ENCODE measurements at regions not wholly inside any gene's neighbourhood (a gene's known extent, or its start where the extent isn't known, plus 50 kb on each side); places are given as distances from the start of the nearest gene placed in this dataset.

DNA sequence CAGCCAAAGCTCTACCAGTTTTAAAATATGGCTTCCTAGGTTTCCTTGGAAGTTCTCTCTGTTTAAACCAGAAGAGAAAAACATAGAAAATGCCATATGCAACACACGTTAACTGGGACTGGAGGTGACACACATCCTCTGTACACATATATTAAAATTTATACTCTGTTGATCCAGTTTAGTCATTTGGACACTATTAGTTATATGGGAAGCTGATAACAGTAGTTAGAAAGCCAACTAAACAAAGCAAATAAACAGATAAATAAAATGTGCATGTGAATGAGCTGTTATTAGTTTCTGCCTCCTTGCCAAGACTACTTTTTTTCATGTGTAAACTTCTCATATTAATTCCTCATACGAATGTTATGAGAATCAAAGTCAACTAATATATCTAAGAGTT is 1249.2 kb upstream of the CDH6 start:
- TF ChIP-seq POLR2AphosphoS5 (IDR thresholded peaks at IDR 0.05; ENCODE audit: insufficient read depth, low read depth, low read length) (no peak), POLR2A (IDR thresholded peaks at IDR 0.05; ENCODE audit: low read depth, low read length) (no peak), GATA2 (IDR thresholded peaks at IDR 0.05; ENCODE audit: insufficient read depth, insufficient read length, low read depth, low read length) (no peak), JUN (IDR thresholded peaks at IDR 0.05; ENCODE audit: borderline replicate concordance, insufficient read depth, insufficient read length, low read depth) (no peak), EZH2 (IDR thresholded peaks at IDR 0.05; ENCODE audit: borderline replicate concordance, low read depth, low read length, severe bottlenecking) (no peak), MYC (IDR thresholded peaks at IDR 0.05; ENCODE audit: low read depth, low read length) (no peak)
- TF ChIP-seq, protein P1, sequence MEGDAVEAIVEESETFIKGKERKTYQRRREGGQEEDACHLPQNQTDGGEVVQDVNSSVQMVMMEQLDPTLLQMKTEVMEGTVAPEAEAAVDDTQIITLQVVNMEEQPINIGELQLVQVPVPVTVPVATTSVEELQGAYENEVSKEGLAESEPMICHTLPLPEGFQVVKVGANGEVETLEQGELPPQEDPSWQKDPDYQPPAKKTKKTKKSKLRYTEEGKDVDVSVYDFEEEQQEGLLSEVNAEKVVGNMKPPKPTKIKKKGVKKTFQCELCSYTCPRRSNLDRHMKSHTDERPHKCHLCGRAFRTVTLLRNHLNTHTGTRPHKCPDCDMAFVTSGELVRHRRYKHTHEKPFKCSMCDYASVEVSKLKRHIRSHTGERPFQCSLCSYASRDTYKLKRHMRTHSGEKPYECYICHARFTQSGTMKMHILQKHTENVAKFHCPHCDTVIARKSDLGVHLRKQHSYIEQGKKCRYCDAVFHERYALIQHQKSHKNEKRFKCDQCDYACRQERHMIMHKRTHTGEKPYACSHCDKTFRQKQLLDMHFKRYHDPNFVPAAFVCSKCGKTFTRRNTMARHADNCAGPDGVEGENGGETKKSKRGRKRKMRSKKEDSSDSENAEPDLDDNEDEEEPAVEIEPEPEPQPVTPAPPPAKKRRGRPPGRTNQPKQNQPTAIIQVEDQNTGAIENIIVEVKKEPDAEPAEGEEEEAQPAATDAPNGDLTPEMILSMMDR (IDR thresholded peaks at IDR 0.05; ENCODE audit: extremely low read depth in 1 of 2, insufficient read depth in 1 of 2, low read depth in 1 of 2, low read length in 2 of 2), result no peak

Measured in endothelial cell of umbilical vein (primary cell).